ENCODE measurements at regions not wholly inside any gene's neighbourhood (a gene's known extent, or its start where the extent isn't known, plus 50 kb on each side); places are given as distances from the start of the nearest gene placed in this dataset.
"Not testable (repeated sequence)": the region's sequence is repeated elsewhere in the genome, so short reads cannot be mapped to it uniquely, and the experiment has no call there.

DNA sequence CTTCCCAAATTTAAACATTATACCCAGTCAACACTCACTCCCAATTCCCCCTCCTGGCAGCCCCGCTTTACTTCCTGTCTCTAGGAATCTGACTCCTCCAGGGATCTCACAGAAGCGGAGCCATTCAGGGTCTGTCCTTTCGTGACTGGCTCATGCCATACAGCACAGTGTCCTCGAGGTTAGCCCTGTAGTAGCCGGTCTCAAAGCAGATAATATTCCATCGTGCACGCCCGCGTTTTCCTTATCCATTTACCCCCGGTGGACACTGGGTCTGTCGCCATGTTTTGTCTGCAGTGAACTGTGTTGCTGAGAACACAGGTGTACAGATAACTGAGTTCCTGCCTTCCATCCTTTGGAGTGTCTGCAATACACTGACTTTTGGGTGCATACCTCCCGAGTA is 95.3 kb downstream of the TTLL2 start:
- intact Hi-C loops (cut with DNase I; ENCODE audit: low total_unique reads), result no loop called here

DNA sequence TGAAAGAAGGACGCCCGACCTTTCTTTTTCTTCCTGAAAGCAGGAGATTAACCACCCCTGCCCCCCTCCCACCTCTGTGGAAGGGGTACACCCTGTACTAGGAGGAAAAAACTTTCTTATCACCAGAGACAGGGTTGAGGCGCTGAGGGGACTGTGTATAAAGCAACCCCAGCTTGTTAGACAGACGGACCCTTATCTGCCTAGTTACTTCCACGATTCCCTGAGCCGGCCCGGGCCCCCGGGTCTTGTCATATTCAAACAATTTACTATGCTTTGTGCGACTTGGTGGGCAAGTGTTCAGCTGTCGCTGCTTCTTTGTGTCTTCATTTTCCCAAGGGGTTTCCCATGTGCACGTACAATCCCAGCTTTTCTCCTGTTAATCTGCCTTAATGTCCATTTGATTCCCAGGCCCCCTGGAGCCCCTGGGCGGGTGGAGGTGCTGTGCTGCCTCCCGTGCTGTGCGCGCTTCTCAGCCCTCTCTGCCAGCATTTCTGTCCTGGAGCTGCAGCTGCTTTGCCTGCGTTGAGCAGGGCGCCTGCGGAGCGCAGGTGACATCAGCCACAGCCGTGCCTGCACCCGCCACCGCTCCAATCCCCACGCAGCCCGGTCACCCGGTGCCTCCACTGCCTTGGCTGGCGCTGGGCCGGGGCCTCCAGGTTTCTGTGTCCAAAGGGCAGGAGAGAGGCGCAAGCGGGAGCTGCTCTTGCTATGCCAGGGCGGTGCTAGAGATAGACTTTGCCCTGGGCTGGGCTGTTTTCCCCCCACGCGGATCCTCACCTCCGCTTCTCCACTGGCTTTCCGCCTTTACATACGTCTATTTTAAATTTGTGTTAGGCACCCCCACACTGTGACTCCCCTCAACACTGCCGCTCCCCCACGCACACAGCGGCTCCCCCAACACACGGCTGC is 96.2 kb downstream of the TTLL2 start:
- H3K4me3 ChIP-seq, result no peak overlapping the region
- H3K9me3 ChIP-seq, result no peaks in the 10 kb centered on the region
- no peaks in the 10 kb centered on the region for H3K4me1 ChIP-seq
- H3K27me3 ChIP-seq, result peaks cover 0 to 13% of the 10 kb centered on the region in 2 donors
- intact Hi-C loops (cut with DNase I; ENCODE audit: low total_unique reads), result no loop called here
- H3K36me3 ChIP-seq, result no peaks in the 10 kb centered on the region
- DNase-seq, result no peak
- H3K27ac ChIP-seq, result no peak overlapping the region
- TF ChIP-seq, protein P1, sequence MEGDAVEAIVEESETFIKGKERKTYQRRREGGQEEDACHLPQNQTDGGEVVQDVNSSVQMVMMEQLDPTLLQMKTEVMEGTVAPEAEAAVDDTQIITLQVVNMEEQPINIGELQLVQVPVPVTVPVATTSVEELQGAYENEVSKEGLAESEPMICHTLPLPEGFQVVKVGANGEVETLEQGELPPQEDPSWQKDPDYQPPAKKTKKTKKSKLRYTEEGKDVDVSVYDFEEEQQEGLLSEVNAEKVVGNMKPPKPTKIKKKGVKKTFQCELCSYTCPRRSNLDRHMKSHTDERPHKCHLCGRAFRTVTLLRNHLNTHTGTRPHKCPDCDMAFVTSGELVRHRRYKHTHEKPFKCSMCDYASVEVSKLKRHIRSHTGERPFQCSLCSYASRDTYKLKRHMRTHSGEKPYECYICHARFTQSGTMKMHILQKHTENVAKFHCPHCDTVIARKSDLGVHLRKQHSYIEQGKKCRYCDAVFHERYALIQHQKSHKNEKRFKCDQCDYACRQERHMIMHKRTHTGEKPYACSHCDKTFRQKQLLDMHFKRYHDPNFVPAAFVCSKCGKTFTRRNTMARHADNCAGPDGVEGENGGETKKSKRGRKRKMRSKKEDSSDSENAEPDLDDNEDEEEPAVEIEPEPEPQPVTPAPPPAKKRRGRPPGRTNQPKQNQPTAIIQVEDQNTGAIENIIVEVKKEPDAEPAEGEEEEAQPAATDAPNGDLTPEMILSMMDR (IDR thresholded peaks at IDR 0.05), result no peak

More for the DNA sequence above, 95.3 kb downstream of the TTLL2 start:
- no peaks in the 10 kb centered on the region for H3K36me3 ChIP-seq
- no peaks in the 10 kb centered on the region for H3K4me1 ChIP-seq
- no peaks in the 10 kb centered on the region for H3K9me3 ChIP-seq
- TF ChIP-seq, protein P1 (IDR thresholded peaks at IDR 0.05), result no peak
- DNase-seq, result no peak
- no peak overlapping the region for H3K4me3 ChIP-seq
- peaks cover 0 to 18% of the 10 kb centered on the region in 2 donors for H3K27me3 ChIP-seq
- H3K27ac ChIP-seq, result no peak overlapping the region

DNA sequence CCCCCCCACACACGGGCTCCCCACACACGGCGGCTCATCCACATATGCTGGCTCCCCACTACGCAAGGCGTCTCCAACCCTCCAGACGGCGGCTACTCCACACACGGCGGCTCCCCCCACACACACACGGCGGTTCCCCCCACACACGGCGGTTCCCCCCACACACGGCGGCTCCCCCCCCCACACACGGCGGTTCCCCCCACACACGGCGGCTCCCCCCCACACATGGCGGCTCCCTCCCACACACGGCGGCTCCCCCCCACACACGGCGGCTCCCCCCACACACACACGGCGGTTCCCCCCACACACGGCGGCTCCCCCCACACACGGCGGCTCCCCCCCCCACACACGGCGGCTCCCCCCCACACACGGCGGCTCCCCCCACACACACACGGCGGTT is 97.1 kb downstream of the TTLL2 start:
- H3K27me3 ChIP-seq, result peaks cover 0 to 11% of the 10 kb centered on the region in 2 donors
- H3K36me3 ChIP-seq; H3K27ac ChIP-seq; H3K4me3 ChIP-seq; H3K4me1 ChIP-seq; intact Hi-C loops (cut with DNase I; ENCODE audit: low total_unique reads); H3K9me3 ChIP-seq; DNase-seq: not testable (repeated sequence)

DNA sequence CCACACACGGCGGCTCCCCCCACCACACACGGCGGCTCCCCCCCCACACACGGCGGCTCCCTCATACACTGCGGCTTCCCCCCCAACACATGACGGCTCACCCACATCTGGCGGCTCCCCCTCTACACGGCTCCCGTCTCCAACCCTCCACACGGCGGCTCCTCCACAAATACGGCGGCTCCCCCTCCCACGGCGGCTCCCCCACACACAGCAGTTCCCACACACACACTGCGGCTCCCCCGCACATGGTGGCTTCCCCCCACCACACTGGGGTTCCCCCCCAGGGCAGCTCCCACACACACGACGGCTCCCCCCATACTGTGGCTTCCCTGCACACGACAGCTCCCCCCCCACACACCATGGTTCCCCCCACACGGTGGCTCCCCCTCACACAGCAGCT is 98.0 kb downstream of the TTLL2 start:
- Histone ChIP-seq H3K4me1 (no peaks in the 10 kb centered on the region), H3K27me3 (peaks cover 0 to 10% of the 10 kb centered on the region in 2 donors), H3K36me3 (no peaks in the 10 kb centered on the region), H3K4me3 (no peak overlapping the region), H3K27ac (no peak overlapping the region), H3K9me3 (no peaks in the 10 kb centered on the region)
- TF ChIP-seq, protein P1 (IDR thresholded peaks at IDR 0.05), result no peak
- DNase-seq, result no peak
- intact Hi-C loops (cut with DNase I; ENCODE audit: low total_unique reads), result no loop called here

DNA sequence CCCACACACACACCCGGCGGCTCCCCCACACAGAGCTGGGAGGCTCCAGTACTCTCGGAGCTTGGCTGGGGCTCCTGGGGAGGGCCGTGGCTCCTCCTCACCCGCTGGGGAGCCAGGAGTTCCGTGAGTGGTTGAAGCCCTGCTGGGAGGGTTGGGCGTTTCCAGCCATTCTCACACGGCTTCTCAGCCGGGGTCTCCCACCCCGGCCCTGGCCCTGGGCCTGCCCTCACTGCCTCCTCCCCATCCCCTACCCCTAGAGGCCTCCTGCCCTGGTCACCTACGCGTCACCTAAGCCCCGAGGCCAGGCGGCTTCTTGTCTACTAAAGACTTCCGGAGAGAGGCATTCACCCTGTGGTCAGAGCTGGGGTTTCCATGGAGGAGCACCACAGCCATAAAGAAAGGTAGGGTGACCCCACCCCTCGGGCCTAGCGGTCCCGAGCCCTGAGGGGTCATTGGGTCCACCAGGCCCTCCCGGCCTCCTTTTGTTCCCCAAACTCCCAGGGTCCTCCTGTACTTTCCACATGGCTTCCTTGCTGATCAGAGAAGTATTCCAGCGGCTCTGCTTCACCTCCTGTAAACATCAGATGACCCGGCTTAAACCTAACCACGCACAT is 99.3 kb downstream of the TTLL2 start:
- no peaks in the 10 kb centered on the region for H3K4me1 ChIP-seq
- intact Hi-C loops (cut with DNase I; ENCODE audit: low total_unique reads), result no loop called here
- peaks cover 0 to 10% of the 10 kb centered on the region in 2 donors for H3K27me3 ChIP-seq
- TF ChIP-seq, protein P1 (IDR thresholded peaks at IDR 0.05), result no peak
- H3K36me3 ChIP-seq, result no peaks in the 10 kb centered on the region
- no peak overlapping the region for H3K4me3 ChIP-seq
- no peak overlapping the region for H3K27ac ChIP-seq
- H3K9me3 ChIP-seq, result no peaks in the 10 kb centered on the region
- no peak for DNase-seq

DNA sequence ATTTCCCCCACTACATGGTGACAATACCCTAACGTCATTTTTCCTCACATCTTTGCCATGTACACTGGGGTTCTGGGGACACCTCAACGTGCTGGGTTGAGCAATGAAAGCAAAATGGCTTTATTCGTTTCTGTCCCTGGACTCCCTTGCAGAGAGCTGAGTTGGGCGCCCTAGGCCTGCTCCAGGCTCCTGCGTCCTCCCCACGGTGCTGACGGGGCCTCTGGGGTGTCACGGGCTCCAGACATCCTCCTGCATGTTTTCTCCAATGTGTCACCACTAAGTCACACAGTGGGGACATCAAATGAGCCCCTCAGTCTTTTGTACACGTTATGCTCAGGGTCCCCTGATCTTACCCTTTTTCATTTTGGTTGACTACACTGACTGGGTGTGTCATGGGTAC is 99.8 kb downstream of the TTLL2 start:
- no peak for DNase-seq
- no peak overlapping the region for H3K27ac ChIP-seq
- no peaks in the 10 kb centered on the region for H3K9me3 ChIP-seq
- TF ChIP-seq, protein P1 (IDR thresholded peaks at IDR 0.05), result no peak
- no peaks in the 10 kb centered on the region for H3K36me3 ChIP-seq
- H3K4me3 ChIP-seq, result no peak overlapping the region
- H3K27me3 ChIP-seq, result peaks cover 0 to 13% of the 10 kb centered on the region in 2 donors
- H3K4me1 ChIP-seq, result no peaks in the 10 kb centered on the region
- intact Hi-C loops (cut with DNase I; ENCODE audit: low total_unique reads), result no loop called here
